ENCODE measurements at regions not wholly inside any gene's neighbourhood (a gene's known extent, or its start where the extent isn't known, plus 50 kb on each side); places are given as distances from the start of the nearest gene placed in this dataset.

DNA sequence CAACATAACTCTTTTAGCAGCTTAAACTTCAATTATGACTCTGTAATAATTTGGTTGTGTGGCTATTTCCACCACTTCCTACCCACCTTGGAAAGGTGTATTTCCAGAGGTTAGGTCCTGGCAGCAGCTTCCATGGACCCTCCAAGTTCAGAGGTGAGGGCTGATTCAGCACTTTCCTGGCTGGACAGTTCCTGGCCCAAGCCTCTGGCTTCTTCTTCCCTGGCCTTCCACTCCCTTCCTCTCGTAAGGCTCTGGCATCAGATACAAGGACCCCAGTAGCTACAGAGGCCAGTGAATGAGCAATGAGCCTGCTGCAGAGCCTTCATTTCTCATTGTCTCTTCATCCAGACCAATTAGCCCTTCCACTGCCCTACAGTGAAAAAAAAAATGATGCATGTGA, 98.1 kb upstream of the KIRREL3 start:
- Histone ChIP-seq H3K27me3 (ENCODE audit: control insufficient read depth in 1 of 2, insufficient read depth in 1 of 2, low read length in 2 of 2) (peaks cover 0 to 13% of the 10 kb centered on the region in 2 experiments), H3K18ac (ENCODE audit: low read depth in 1 of 2, low read length in 2 of 2) (no peak overlapping the region), H3K79me1 (replicated peaks; ENCODE audit: low read length, poor library complexity, severe bottlenecking) (no peaks in the 10 kb centered on the region), H3K27ac (ENCODE audit: low read length, poor library complexity, severe bottlenecking) (no peak overlapping the region), H2BK15ac (ENCODE audit: low read depth, poor library complexity, severe bottlenecking) (no peak overlapping the region), H3K23ac (ENCODE audit: low read length in 2 of 2) (no peak overlapping the region), H3K14ac (ENCODE audit: low read length in 2 of 2) (no peak overlapping the region), H3K4ac (ENCODE audit: low read depth in 1 of 2, low read length in 2 of 2) (no peak overlapping the region), H2AFZ (ENCODE audit: low read depth, low read length) (no peak overlapping the region), H2BK12ac (ENCODE audit: low read length in 2 of 2) (no peak overlapping the region), H2BK120ac (ENCODE audit: low read depth, low read length) (no peak overlapping the region), H3K9ac (ENCODE audit: low read length) (no peak overlapping the region), H3K9me3 (ENCODE audit: control insufficient read depth, low read length) (peaks cover 15% of the 10 kb centered on the region), H4K8ac (ENCODE audit: low read length) (no peak overlapping the region), H3K36me3 (ENCODE audit: control insufficient read depth in 1 of 2, insufficient read depth in 2 of 2, low read depth in 1 of 2, low read length in 2 of 2) (no peaks in the 10 kb centered on the region), H2BK5ac (ENCODE audit: low read depth, low read length, poor library complexity, severe bottlenecking) (no peak overlapping the region), H3K4me3 (ENCODE audit: insufficient read depth in 1 of 2, low read depth in 1 of 2, low read length in 2 of 2) (no peak overlapping the region), H3K4me1 (ENCODE audit: control insufficient read depth, insufficient read depth, low read depth, low read length) (no peaks in the 10 kb centered on the region), H4K91ac (ENCODE audit: low read length) (no peak overlapping the region), H2AK5ac (ENCODE audit: low read length, severe bottlenecking) (no peak overlapping the region), H3K4me2 (ENCODE audit: low read length, poor library complexity, severe bottlenecking) (no peak overlapping the region)
- DNase-seq: no peak
- WGBS: 63% methylated on average over 1 of the region's 1 CpG

DNA sequence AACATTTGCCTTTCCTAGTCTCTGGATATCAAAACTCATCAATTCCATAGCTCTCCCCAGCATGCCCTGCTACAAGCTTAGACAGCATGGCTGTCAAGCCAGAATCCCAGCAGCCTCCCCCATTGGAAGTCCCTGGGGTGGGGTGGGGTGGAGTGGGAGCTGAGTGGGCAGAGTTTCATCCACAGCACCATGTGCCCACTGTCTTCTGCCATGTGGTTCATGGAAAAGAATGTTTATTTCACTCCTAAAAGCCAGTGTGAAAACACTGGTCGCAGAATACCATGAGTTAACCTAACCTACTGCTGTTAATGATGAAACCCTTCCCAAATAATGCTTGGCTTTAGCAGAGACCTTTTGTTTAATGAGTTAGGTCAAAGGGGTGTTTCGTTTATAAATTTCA, 80.2 kb upstream of the KIRREL3 start:
- no peak overlapping the region for H2BK15ac ChIP-seq (ENCODE audit: low read depth, poor library complexity, severe bottlenecking)
- H3K27ac ChIP-seq (ENCODE audit: low read length, poor library complexity, severe bottlenecking): no peak overlapping the region
- H3K9me3 ChIP-seq (ENCODE audit: control insufficient read depth, low read length): no peaks in the 10 kb centered on the region
- H2BK12ac ChIP-seq (ENCODE audit: low read length in 2 of 2): no peak overlapping the region
- no peak overlapping the region for H3K4ac ChIP-seq (ENCODE audit: low read depth in 1 of 2, low read length in 2 of 2)
- H3K4me2 ChIP-seq (ENCODE audit: low read length, poor library complexity, severe bottlenecking): no peak overlapping the region
- H3K27me3 ChIP-seq (ENCODE audit: control insufficient read depth in 1 of 2, insufficient read depth in 1 of 2, low read length in 2 of 2): peaks cover 3 to 23% of the 10 kb centered on the region in 2 experiments
- no peak overlapping the region for H3K9ac ChIP-seq (ENCODE audit: low read length)
- H2BK5ac ChIP-seq (ENCODE audit: low read depth, low read length, poor library complexity, severe bottlenecking): no peak overlapping the region
- DNase-seq: no peak
- H2AFZ ChIP-seq (ENCODE audit: low read depth, low read length): no peak overlapping the region
- no peak overlapping the region for H3K18ac ChIP-seq (ENCODE audit: low read depth in 1 of 2, low read length in 2 of 2)
- H3K4me3 ChIP-seq (ENCODE audit: insufficient read depth in 1 of 2, low read depth in 1 of 2, low read length in 2 of 2): no peak overlapping the region
- H3K36me3 ChIP-seq (ENCODE audit: control insufficient read depth in 1 of 2, insufficient read depth in 2 of 2, low read depth in 1 of 2, low read length in 2 of 2): no peaks in the 10 kb centered on the region
- no peak overlapping the region for H4K8ac ChIP-seq (ENCODE audit: low read length)
- no peak overlapping the region for H2BK120ac ChIP-seq (ENCODE audit: low read depth, low read length)
- H2AK5ac ChIP-seq (ENCODE audit: low read length, severe bottlenecking): no peak overlapping the region
- H3K79me1 ChIP-seq (replicated peaks; ENCODE audit: low read length, poor library complexity, severe bottlenecking): no peaks in the 10 kb centered on the region
- H3K4me1 ChIP-seq (ENCODE audit: control insufficient read depth, insufficient read depth, low read depth, low read length): no peaks in the 10 kb centered on the region
- no peak overlapping the region for H4K91ac ChIP-seq (ENCODE audit: low read length)
- H3K14ac ChIP-seq (ENCODE audit: low read length in 2 of 2): no peak overlapping the region
- 30% methylated on average over 2 of the region's 2 CpGs for WGBS
- H3K23ac ChIP-seq (ENCODE audit: low read length in 2 of 2): no peak overlapping the region

DNA sequence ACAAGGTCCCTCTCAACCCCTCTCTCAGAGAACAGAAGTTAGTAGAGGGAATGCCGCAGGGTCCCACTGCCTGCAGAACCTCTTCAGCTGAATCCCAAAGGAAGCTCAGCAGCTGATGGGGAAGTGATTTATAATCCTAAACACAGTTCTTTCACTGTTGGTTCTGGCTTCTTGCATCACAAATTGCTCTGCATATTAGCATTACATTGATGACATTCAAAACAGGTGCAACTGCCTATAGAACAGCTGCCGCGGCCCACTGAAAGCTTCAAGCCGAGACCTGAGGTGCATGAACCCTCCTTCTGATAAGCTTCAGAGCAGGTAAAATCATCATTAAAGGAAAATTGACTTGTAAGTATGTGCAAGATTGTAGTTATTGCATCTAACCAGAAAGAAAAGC, 75.2 kb upstream of the KIRREL3 start:
- Histone ChIP-seq H3K79me1 (replicated peaks; ENCODE audit: low read length, poor library complexity, severe bottlenecking) (no peaks in the 10 kb centered on the region), H2BK12ac (ENCODE audit: low read length in 2 of 2) (no peak overlapping the region), H3K27me3 (ENCODE audit: control insufficient read depth in 1 of 2, insufficient read depth in 1 of 2, low read length in 2 of 2) (peaks cover 6 to 26% of the 10 kb centered on the region in 2 experiments), H2BK120ac (ENCODE audit: low read depth, low read length) (no peak overlapping the region), H3K4ac (ENCODE audit: low read depth in 1 of 2, low read length in 2 of 2) (no peak overlapping the region), H3K23ac (ENCODE audit: low read length in 2 of 2) (no peak overlapping the region), H3K18ac (ENCODE audit: low read depth in 1 of 2, low read length in 2 of 2) (no peak overlapping the region), H2BK15ac (ENCODE audit: low read depth, poor library complexity, severe bottlenecking) (no peak overlapping the region), H3K14ac (ENCODE audit: low read length in 2 of 2) (no peak overlapping the region), H3K9me3 (ENCODE audit: control insufficient read depth, low read length) (no peaks in the 10 kb centered on the region), H3K36me3 (ENCODE audit: control insufficient read depth in 1 of 2, insufficient read depth in 2 of 2, low read depth in 1 of 2, low read length in 2 of 2) (no peaks in the 10 kb centered on the region), H2BK5ac (ENCODE audit: low read depth, low read length, poor library complexity, severe bottlenecking) (no peak overlapping the region), H3K4me2 (ENCODE audit: low read length, poor library complexity, severe bottlenecking) (no peak overlapping the region), H3K9ac (ENCODE audit: low read length) (no peak overlapping the region), H3K4me1 (ENCODE audit: control insufficient read depth, insufficient read depth, low read depth, low read length) (no peaks in the 10 kb centered on the region), H4K91ac (ENCODE audit: low read length) (no peak overlapping the region), H3K4me3 (ENCODE audit: insufficient read depth in 1 of 2, low read depth in 1 of 2, low read length in 2 of 2) (no peak overlapping the region), H3K27ac (ENCODE audit: low read length, poor library complexity, severe bottlenecking) (no peak overlapping the region), H2AFZ (ENCODE audit: low read depth, low read length) (no peak overlapping the region), H2AK5ac (ENCODE audit: low read length, severe bottlenecking) (no peak overlapping the region), H4K8ac (ENCODE audit: low read length) (no peak overlapping the region)
- whole genome bisulfite sequencing: 90% methylated on average over 4 of the region's 4 CpGs
- DNase-seq: no peak

DNA sequence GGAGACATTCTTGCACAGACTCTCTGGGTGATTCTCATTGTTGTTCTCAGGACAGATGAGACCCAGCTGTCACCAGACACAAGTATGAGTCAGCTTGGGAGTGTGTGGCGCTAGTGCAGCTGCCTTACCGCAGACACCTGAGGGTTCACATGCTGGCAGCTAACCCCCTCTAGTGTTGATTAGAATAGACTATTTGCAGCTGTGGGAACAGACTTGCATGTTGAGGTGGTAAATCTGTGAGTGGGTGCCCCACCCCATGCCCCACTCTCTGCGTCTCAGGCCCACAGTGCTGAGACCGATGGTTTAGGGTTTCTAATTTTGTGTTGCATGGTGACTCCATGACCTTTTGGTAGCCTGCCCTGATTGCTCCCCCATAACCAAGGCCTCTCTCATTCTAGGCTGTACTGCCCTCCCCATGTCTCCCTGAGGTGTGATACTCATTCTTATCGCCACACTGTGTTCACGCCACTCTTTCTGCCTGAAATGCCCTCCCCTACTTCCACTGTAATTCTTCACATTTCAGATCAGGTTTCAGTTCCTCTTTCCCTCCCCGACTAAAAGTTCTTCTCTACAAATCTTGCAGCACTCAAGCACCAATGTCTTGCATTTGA, 73.7 kb upstream of the KIRREL3 start:
- H2AK5ac ChIP-seq (ENCODE audit: low read length, severe bottlenecking): no peak overlapping the region
- no peaks in the 10 kb centered on the region for H3K36me3 ChIP-seq (ENCODE audit: control insufficient read depth in 1 of 2, insufficient read depth in 2 of 2, low read depth in 1 of 2, low read length in 2 of 2)
- H2BK120ac ChIP-seq (ENCODE audit: low read depth, low read length): no peak overlapping the region
- no peak overlapping the region for H4K8ac ChIP-seq (ENCODE audit: low read length)
- no peak overlapping the region for H3K4ac ChIP-seq (ENCODE audit: low read depth in 1 of 2, low read length in 2 of 2)
- no peak overlapping the region for H3K9ac ChIP-seq (ENCODE audit: low read length)
- no peaks in the 10 kb centered on the region for H3K79me1 ChIP-seq (replicated peaks; ENCODE audit: low read length, poor library complexity, severe bottlenecking)
- no peaks in the 10 kb centered on the region for H3K9me3 ChIP-seq (ENCODE audit: control insufficient read depth, low read length)
- no peak overlapping the region for H3K27ac ChIP-seq (ENCODE audit: low read length, poor library complexity, severe bottlenecking)
- no peak overlapping the region for H3K4me3 ChIP-seq (ENCODE audit: insufficient read depth in 1 of 2, low read depth in 1 of 2, low read length in 2 of 2)
- H2AFZ ChIP-seq (ENCODE audit: low read depth, low read length): no peak overlapping the region
- H3K4me2 ChIP-seq (ENCODE audit: low read length, poor library complexity, severe bottlenecking): no peak overlapping the region
- WGBS: 66% methylated on average over 7 of the region's 7 CpGs
- H2BK12ac ChIP-seq (ENCODE audit: low read length in 2 of 2): no peak overlapping the region
- H3K18ac ChIP-seq (ENCODE audit: low read depth in 1 of 2, low read length in 2 of 2): no peak overlapping the region
- no peak overlapping the region for H4K91ac ChIP-seq (ENCODE audit: low read length)
- no peaks in the 10 kb centered on the region for H3K4me1 ChIP-seq (ENCODE audit: control insufficient read depth, insufficient read depth, low read depth, low read length)
- peaks cover 6 to 21% of the 10 kb centered on the region in 2 experiments for H3K27me3 ChIP-seq (ENCODE audit: control insufficient read depth in 1 of 2, insufficient read depth in 1 of 2, low read length in 2 of 2)
- no peak overlapping the region for H3K23ac ChIP-seq (ENCODE audit: low read length in 2 of 2)
- DNase-seq: peak; percentile 21
- H2BK5ac ChIP-seq (ENCODE audit: low read depth, low read length, poor library complexity, severe bottlenecking): no peak overlapping the region
- no peak overlapping the region for H2BK15ac ChIP-seq (ENCODE audit: low read depth, poor library complexity, severe bottlenecking)
- no peak overlapping the region for H3K14ac ChIP-seq (ENCODE audit: low read length in 2 of 2)

Measured in mesenchymal stem cell (in vitro differentiated cells and primary cell).